Stimulated activated CD8-positive, alpha-beta memory T cell treated with anti-CD3 and anti-CD28 coated beads, Interleukin-7, amount 100 ng/mL, for 1 hour (primary cell): ENCODE measurements at regions not wholly inside any gene's neighbourhood (a gene's known extent, or its start where the extent isn't known, plus 50 kb on each side); places are given as distances from the start of the nearest gene placed in this dataset.

Source experiments
- DNase-seq, 2 donors: peaks; one replicate each; pipeline ENCODE4 v3.0.0-alpha.2; 2020; ENCODE audit warnings: low read depth in 2 of 2

DNA sequence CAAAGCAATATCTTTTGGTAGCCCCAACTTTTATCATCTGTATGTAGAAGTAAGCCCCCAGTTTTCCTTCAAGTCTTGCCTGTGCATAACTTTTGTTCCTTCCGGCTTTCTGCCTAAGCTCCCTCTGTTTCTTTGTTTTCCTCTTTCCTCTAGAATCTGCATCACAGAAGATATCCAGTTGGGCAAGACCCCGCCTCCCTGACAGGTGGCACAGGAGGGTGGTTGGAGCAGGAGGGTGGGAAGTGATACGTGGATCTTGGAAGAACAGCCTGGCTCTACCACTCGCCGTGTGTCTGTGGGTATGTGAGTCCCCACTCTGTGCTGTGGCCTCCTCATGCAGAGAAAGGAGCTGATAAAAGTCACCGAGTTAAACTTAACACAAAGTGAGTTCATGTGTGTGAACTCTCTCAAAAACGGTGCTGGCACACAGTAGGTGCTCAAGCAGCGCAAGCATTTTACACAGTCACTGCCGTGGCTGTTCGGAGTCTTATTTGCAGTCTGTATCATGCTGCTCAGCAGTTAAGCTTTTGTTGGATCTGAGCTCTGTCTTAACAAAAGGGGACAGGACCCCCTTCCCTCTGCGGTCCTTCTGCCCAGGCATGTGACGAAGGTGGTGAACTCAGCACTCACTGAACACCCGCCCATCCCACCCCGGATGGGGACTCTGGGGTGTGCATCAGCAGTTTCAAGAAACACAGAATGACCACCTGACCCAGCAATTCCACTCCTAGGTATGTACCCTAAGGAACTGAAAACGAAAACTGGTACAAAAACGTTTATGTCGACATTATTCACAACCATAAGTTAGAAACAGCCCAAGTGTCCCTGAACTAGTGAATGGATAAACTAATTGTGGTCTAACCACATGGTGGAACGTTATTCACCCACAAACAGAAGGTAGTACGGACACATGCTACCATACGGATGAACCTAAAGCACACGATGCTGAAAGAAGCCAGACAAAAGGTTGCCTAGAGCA is 249.1 kb downstream of the CTTN start:
- DNase-seq, result no peak

DNA sequence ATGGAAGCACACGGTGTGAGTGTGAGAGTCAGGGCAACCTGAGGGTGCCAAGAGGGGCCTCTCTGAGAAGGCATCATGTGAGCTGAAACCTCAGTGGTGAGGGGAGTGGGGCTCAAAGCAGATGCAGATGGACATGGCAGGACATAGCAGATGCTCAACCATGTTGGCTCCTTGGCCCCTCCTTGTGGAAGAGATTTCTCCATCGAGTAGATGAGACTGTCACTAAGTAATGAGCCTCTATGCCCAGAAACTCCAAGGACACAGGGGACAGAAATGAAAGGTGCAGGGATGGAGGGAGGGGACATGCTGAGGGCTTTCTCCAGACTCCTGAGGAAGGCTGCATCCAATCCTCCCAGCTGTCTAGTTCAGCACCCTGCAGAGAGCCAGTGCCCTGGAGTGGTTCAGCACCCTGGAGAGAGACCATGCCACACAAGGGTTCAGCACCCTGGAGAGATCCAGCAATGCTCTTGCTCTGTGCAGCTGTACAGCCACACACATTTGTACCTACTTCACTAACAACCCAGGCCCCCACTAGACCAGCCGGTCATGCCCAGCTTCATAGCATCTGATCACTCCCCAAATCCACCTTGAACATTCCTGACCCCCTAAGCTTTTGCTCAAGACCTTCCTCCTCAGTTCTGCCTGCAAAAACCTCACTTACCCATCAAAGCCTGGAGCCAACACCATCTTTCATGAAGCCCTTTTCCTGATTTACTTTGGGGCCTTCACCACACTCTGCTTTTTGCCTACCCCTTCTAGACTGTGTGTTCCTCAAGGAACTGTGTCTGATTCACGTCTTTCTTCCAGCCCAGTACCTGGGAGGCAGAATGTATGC is 252.0 kb downstream of the CTTN start:
- no peak for DNase-seq

DNA sequence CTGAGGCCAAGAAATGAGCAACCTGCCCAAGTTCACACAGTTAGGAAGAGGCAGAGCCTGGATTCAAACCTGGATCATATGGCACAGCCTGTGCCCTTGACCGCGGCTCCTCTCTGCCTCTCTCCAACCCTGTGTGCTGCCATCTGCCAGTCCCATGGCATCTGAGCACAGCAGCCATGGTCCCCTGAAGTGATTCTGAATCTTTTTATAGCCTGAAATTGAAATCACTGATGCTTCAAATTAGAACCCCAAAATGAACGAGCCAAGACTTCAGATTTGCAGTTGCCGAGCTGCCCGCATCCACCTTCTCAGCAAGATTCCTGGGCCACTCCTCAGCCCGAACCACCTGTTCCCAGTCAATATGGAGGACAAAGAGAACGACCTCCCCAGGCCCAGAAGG is 252.7 kb downstream of the CTTN start:
- no peak for DNase-seq

DNA sequence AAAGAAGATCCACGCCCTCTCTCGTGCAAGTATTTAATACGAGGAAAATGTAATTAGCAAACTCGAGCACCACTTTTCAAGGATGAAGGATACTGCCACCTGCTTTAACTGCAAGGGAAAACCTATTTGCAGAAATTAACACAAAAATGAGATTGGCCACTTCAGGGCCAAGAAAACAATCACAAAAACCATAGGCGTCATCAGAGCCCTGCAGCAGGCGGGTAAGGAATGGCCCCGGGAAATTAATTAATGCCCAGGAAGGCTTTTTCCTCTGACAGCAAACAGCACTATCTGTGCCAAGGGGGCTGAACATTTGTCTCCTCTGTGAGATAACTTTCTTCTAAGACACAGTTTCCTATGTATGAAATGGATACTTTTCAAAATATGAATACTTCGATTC is 255.7 kb downstream of the CTTN start:
- no peak for DNase-seq

DNA sequence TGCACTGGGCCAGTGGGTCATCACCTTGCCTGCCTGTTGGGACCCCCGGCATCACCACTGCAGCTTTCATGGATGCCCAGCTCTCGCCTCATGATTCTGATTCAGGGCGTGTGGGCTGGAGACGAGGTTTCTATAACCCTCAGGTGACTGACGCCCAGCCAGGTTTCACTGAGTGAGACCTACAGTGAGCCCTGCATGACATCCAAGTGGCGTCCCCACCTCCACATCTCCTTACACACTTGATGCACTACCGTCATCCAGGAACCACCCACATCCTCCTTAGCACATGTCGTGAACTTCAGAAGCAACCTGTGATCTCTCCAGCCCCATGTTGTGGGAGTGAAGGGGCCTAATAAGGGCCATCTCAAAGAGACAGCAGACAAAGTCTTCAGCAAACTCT is 257.5 kb downstream of the CTTN start:
- no peak for DNase-seq

DNA sequence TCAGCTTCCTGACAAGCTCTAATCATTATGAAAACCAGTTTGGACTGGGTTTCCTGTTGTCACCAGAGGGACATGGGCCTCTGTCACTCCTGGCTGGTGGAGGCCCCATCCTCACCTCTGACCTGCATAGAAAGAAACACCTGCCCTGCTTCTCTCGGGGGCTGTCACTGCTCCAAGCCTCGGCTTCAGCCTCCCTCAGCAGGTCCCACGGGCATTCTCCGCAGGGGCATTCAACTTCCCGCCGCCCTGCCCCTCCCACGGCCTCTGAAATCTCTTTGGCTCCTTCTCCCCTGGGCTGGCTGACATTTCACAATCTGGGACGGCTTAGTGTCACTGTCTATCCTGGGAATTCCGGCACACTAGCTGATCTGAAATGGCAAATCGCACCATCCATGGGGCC is 257.9 kb downstream of the CTTN start:
- no peak for DNase-seq

DNA sequence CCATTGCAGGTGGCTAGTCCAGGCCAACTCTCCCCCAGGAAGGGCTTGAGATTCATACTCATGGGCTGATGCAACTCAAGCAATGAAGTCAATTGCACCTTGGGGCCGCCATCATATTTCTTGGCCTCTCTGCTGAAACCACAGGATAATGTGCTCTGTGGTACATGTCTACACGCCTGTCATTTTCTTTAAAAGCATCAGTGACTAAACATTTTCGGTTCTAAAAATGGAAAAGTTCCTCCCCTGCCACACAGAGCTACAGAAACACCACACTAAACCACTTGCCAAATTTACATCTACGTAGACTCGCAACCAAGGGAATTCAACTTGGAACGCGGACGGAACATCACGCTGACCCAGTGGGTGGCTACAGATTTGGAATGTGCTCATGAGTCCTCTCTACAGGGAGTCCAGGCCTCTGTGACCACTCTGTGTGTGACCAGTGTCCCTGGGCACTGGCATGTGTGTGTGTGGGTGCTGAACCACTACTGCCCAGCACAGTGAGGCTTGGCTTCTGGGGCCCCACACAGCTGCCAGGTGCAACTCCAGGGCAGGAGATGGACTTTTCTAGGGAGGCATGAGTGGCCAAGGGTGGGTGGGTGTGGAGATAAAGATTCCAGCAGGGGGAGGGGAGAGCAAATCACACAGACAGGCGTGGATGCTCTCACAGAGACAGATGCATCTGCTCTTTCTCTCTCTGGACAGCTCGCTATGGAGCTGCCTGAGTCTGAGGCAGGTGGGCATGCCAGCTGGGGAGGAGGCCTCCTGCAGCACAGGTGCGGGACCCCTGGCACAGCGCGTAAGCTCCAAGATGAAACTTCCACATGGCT is 261.9 kb downstream of the CTTN start:
- DNase-seq, result no peak

DNA sequence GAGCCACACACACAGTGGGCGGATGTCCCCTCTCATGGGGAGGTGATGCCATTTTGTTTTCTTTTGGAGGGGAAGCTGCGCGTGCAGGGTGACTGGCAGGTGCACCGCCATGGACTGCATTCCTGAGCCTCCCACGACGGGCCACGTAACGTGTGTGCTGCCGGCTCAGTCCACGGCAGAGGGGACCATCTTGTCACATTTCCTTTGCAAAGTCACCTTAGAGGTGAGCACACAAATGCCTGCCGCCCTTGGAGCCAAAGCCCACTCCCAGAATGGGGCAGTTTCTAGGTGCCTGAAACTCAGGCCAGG is 262.5 kb downstream of the CTTN start:
- no peak for DNase-seq

DNA sequence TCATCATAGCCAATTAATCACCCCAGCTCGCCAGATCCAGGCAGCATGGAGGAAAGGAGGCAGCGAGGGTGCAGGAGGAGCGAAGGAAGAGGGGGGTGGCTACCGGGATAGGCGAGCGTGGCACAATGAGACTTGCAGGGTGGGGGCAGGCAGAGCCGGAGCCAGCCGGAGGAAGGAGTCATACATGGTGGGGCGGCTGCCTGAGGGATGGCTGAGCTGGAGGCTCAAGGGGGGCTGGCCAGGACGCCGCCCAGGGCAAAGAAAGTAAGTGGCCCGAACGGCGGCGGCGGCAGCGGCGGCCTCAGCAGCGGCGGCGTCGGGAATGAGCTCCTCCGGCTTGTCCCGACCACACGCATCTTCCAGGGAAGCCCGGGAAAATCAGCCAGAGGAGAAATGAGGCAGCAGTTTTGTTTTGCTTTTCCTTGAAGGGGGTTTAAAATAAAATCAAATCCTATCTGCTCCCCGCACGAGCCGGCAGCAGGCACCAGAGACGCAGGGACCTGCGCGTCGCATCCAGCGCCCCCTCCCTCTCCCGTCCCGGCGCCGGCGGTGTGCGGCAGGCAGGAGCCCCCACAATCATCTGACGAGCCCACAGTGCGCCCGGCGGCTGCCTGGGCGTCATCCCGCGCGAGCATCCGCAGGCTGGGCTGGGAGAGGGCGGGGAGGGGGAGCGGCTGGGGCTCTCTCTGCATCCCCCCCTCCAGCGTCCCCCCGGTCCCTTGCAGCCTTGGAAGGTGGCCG is 263.6 kb downstream of the CTTN start:
- no peak for DNase-seq

DNA sequence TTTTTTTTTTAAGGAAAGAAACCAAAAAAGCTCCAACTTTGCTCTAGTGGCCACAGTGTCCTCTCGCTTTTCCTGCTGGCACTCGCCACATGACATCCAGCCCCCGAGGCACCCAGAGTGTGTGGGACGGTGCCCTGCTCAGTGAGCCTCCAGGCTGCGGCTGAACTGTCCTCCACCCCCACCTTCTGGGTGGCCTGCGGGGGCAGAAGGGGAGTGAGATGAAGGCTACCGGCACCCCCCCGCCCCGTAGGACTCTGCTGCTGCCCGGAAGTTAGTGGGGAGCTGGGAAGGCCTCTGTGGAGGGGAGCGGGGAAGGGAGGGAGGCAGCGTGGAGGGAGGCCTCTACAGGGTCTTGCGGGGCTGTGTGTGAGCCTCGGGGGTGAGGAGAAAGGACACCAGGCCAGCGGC is 264.4 kb downstream of the CTTN start:
- DNase-seq, result no peak

DNA sequence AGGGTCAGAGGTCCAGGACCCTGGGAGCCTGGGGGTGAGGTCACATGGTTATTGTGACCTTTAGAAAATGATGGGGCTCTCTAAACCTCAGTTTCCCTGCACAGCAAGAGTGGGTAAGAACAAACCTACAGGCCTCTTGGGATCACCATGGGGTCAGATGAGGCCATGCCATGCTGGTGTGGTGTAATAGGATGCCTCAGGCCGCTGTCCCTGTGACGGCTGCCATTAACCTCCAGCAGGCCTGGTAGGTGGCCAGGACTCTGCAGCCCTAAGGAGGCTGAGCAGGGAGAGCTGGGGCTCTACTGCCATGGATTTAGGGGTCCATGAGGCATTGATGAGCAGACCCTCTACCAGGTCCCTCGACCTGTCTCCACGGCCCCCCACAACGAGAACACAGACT is 265.5 kb downstream of the CTTN start:
- no peak for DNase-seq

DNA sequence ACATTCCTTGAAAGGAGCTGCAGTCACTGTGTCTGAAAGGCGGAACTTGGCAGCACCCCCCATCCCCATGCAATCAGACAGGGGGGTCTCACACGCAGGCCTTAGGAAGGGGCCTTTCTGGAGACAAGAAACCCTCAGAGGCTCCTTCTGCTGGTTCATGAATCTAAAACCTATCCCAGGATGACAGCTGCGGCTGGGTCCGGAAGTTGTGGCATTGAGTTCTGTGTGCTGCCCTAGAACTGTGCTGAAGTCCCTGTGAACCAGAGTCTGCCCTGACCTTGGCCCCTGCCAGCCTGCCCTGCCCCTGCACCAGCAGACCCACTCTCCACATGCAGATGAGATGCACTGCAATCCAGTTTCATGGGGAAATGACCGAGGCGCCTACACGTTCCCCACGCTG is 268.0 kb downstream of the CTTN start:
- no peak for DNase-seq

DNA sequence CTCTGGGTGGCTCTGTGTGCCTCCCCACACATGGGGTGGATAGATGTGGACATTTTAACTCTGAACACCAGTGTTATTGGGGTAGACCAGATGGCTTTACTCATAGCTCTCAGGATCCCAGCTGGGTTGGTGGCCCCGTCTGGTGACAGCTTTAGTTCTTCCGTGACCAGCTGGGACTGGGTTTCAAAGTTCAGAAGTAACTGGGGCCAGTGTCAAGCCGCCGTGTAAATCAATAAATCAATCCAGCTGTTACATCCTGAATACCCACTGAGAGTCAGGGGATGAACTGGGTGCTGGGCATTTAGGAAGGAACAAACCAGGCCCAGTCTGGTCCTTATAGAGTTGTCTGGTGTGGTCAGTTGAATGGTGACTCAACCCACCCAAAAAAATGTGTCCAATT is 269.4 kb downstream of the CTTN start:
- no peak for DNase-seq

DNA sequence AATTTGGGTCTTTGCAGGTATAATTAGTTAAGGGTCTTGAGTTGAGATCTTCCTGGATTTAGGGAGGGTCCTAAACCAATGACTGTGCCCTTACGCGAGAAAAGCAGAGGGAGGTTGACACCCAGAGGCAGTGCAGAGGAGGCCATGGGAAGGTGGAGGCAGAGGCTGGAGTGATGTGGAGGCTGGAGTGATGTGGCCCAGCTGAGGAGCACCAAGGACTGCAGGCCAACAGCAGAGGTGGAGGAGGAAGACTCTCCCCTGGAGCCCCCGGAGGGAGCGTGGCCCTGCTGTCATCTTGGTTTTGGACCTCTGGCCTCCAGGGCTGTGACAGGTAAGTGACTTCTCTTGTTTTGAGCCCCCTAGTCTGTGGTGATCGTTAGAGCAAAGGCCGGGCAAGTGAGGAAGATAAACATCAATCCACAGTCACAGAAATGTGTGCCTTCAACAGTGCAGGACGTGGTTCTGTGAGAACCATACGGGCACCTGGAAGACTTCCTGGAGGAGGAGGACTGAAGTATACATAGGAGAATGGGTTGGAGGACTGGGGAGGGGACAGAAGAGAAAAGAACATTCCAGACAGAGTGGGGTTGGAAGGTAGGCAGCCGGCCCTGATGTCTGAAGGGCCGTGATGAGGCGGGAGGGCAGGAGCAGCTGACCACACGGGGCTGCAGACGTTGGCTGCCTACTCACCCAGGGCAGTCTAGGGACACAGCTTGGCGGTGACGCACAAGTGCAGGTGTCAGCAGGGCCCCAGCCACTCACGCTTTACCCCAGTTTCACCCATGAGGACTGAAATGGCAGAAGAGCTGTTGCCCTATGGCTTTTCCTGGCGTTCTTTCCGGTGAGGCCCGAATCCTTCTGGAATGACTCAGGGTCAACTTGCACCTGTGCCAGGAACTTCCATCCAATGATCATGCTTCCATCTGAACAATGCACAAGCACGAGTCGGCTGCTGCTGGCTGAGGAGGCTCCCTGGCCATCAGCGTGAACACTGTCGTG is 270.2 kb downstream of the CTTN start:
- DNase-seq, result no peak

DNA sequence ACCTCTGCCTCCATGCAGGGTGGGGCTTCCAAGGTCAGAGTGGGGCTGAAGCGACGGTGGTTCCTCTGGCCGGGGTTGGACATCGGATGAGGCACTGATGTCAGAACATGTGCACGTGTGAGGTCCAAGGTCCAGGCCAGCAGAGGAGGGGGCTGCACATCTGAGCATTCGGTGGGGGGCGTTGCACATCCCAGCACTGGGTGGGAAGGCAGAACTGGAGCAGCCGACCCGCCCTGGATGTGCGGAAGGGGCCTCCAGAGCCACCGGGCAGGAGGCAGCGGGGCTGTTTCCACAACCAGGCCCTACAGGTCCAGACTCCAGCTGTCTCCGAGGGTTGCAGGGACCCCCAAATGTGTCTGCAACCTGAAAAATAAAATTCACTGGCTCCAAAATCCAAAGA is 271.0 kb downstream of the CTTN start:
- no peak for DNase-seq

DNA sequence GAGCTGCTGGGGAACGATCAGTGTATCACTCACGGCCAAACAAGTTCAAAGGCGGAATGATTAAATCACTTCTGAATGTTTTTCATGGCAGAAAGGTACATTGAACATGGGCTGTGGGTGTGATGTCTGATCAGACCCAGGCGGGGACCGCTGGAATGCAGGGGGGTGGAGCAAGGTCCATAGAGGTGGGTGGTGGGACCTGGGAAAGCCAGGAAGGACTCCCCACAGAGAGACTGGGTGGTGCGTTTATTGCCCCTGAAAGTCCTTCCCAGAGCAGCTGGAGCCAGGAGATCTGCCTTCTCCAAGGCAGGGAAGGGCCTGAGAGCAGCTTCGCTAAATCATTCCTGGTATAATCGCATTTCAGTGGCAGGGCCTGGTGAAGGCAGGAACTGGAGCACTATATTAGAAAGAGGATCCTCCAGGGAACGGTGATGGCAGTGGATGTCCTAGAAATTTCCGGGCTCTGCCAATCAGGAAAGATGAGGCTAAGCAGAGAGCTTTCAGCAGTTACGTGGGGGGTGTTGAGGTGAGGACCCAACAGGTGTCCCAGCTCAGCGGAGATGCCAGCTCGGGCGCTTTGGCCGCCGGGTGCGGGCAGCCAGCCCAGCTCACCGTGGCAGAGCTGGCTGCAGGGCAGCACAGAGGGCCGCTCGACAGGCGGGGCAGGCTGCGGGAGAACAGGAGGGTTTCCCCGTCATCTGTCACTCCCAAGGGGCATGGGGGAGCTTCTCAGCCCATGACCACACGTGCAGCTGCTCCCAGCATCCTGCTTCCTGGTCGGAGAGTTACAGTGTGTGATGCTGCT is 271.7 kb downstream of the CTTN start:
- DNase-seq, result no peak

DNA sequence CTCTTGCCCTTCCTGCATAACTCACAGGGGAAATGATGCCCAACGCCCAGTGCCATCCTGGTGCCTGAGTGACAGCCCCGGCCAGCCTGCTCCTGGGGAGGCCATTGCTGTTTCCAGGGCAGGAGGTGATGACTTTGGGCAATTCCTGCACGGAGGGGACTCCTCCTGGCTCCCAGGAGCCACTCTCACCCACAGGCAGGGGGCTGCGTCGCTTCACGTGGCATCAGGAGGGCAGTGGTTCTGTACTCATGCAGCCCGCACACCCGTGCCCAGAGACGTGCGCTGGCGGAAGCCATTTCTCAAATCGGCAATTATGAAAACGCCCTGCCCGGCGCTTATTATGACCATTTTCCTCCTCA is 272.3 kb downstream of the CTTN start:
- no peak for DNase-seq

DNA sequence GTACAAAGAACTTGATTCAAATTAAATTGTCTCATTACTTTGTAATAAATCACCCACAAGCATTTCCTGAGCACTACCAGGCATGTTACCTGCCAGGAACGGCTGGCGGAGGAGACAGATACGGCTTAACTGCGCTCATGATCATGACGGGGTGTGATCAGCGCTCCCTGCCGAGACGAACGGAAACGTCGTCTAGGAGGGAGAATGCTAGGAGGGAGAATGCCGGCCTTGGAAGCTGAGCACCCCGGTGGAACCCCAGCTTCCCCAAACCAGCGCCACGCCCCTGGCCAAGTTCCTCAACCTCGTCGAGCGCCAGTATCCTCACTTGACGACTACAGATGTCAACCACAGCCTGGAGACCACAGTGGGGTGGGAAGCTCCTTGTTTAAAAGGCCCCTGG is 272.8 kb downstream of the CTTN start:
- no peak for DNase-seq

DNA sequence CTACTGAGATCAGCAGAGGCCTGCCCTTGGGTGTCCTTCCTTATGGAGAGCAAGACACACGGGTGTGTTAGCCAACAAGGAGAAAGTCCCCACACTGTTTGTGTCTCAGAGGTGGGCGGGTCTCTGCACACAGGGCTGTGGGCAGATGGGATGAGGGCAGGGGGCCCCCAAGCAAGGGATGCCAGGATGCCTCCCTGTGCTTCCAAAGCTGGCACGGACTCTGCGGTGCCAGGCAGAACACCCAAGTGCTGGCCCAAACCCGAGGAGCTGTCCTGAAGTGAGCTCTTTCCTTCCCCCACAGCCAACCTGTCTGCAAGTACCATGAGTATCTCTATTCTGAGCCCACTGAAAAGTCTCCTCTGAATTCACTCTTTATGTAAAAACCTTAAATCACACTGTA is 273.3 kb downstream of the CTTN start:
- no peak for DNase-seq
